Gastroesophageal sphincter (tissue), 3 donors: ENCODE measurements at regions not wholly inside any gene's neighbourhood (a gene's known extent, or its start where the extent isn't known, plus 50 kb on each side); places are given as distances from the start of the nearest gene placed in this dataset.

Experiments
- EP300 ChIP-seq: sonication (generic); formaldehyde crosslinking; IDR thresholded peaks from one replicate; pipeline ENCODE4 v1.6.1; 2017; ENCODE audit warnings: antibody characterized with exemption, mild to moderate bottlenecking
- POLR2A ChIP-seq, 2 donors: fragments of 450-650 bp; IDR thresholded peaks; one replicate each; pipeline ENCODE4 v1.6.1; 2017; ENCODE audit warnings: antibody characterized with exemption in 2 of 2, mild to moderate bottlenecking in 2 of 2, moderate library complexity in 1 of 2
- POLR2AphosphoS5 ChIP-seq: sonication (generic); formaldehyde crosslinking; IDR thresholded peaks from one replicate; pipeline ENCODE4 v1.6.1; 2017; ENCODE audit warnings: antibody characterized with exemption
- TF ChIP-seq, protein P1 (sequence below), 4 experiments: fragments of 200-600 bp in 2 of 4; fragments of 450-650 bp in 2 of 4; sonication (generic) in 1 of 4; IDR thresholded peaks; one replicate each; pipeline ENCODE4 v1.5.1; 2017 to 2019; ENCODE audit warnings: antibody characterized with exemption in 4 of 4, mild to moderate bottlenecking in 2 of 4, moderate library complexity in 2 of 4

DNA sequence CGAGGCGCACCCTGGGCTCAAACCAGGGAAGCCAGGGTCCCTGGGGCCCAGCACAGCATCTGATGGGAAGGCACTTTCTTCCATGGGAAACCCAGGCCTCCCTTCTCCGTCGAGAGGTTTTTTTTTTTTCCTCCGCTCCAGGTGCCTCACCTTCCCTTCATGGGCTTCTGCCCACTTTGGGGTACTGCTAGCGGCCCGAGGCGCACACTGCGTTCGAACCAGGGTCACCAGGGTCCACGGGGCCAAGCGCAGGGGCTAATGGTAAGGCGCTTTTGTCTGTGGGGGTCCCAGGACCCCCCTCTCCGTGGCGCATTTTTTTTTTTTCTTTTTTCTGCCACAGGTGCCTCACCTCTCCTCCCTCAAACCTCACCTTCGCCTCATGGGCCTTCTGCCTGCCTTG lies 1571.3 kb downstream of the TSPY10 start:
- TF ChIP-seq, protein P1, sequence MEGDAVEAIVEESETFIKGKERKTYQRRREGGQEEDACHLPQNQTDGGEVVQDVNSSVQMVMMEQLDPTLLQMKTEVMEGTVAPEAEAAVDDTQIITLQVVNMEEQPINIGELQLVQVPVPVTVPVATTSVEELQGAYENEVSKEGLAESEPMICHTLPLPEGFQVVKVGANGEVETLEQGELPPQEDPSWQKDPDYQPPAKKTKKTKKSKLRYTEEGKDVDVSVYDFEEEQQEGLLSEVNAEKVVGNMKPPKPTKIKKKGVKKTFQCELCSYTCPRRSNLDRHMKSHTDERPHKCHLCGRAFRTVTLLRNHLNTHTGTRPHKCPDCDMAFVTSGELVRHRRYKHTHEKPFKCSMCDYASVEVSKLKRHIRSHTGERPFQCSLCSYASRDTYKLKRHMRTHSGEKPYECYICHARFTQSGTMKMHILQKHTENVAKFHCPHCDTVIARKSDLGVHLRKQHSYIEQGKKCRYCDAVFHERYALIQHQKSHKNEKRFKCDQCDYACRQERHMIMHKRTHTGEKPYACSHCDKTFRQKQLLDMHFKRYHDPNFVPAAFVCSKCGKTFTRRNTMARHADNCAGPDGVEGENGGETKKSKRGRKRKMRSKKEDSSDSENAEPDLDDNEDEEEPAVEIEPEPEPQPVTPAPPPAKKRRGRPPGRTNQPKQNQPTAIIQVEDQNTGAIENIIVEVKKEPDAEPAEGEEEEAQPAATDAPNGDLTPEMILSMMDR (IDR thresholded peaks at IDR 0.05): no peak
- TF ChIP-seq EP300 (no peak), POLR2A (IDR thresholded peaks at IDR 0.05) (no peak), POLR2AphosphoS5 (no peak)
